A549 (cell line): ENCODE measurements at regions not wholly inside any gene's neighbourhood (a gene's known extent, or its start where the extent isn't known, plus 50 kb on each side); places are given as distances from the start of the nearest gene placed in this dataset.

Experiments used
- ATAC-seq, 2 experiments: fragments of 200-7000 bp in 1 of 2; fragments of >200 bp in 1 of 2; cut with Nextera tagmentation in 1 of 2; cut with Tn5 transposase in 1 of 2; 3 replicates each; pipeline versions ENCODE4 v1.8.0 to v1.9.1; 2018 to 2020; ENCODE audit warnings: mild to moderate bottlenecking in 1 of 2, moderate library complexity in 1 of 2
- CTCF ChIA-PET: fragments of 300-600 bp; sonication (Branson Sonifier 250); formaldehyde crosslinking; extraction: SDS; loops from one replicate; lab custom pipeline; 2021; ENCODE audit warnings: antibody characterized with exemption, inconsistent platforms; lab: Yijun Ruan, JAX
- POLR2A ChIA-PET: fragments of 350-600 bp; formaldehyde crosslinking; extraction: SDS; loops from one replicate; lab custom pipeline; 2021; ENCODE audit warnings: antibody characterized with exemption, inconsistent platforms; lab: Yijun Ruan, JAX
- DNase-seq, 2 experiments: peaks; one replicate each; pipeline versions ENCODE4 v3.0.0 to v3.0.0-alpha.2; 2011 to 2016; ENCODE audit warnings: low read depth in 1 of 2, low spot score in 1 of 2
- FAIRE-seq: peaks from 2 replicates; lab custom pipeline; 2011; peaks lifted over from hg19 to GRCh38; lab: Jason Lieb, UNC
- H3K27ac ChIP-seq, 2 experiments: fragments of >200 bp; sonication (Bioruptor Twin); formaldehyde crosslinking; 3 replicates each; pipeline ENCODE4 v1.5.1; 2016 to 2017
- H3K4me1 ChIP-seq: fragments of >200 bp; sonication (Bioruptor Twin); formaldehyde crosslinking; 3 replicates; pipeline ENCODE4 v1.6.1; 2016
- H3K4me2 ChIP-seq: fragments of >200 bp; sonication (Bioruptor Twin); formaldehyde crosslinking; 3 replicates; pipeline ENCODE4 v1.6.1; 2016
- H3K4me3 ChIP-seq: fragments of >200 bp; sonication (Bioruptor Twin); formaldehyde crosslinking; 3 replicates; pipeline ENCODE4 v1.5.1; 2016
- H3K9me3 ChIP-seq: fragments of >200 bp; sonication (Bioruptor Twin); formaldehyde crosslinking; 3 replicates; pipeline ENCODE4 v1.6.1; 2016
- BHLHE40 ChIP-seq: IDR thresholded peaks from 2 replicates; pipeline ENCODE4 v1.6.1; 2012; ENCODE audit warnings: low read depth, low read length, inconsistent platforms
- CBX2 ChIP-seq: fragments of 200-600 bp; sonication (generic); IDR thresholded peaks from 2 replicates; pipeline ENCODE4 v1.6.1; 2016; ENCODE audit warnings: low read depth, mild to moderate bottlenecking, borderline replicate concordance
- CHD4 ChIP-seq: fragments of 200-600 bp; sonication (generic); IDR thresholded peaks from 2 replicates; pipeline ENCODE4 v1.6.1; 2016; ENCODE audit warnings: antibody characterized with exemption, mild to moderate bottlenecking, borderline replicate concordance
- E2F6 ChIP-seq: IDR thresholded peaks from 2 replicates; pipeline ENCODE4 v1.6.1; 2012; ENCODE audit warnings: low read depth, borderline replicate concordance
- EHMT2 ChIP-seq: fragments of 200-600 bp; sonication (generic); IDR thresholded peaks from 2 replicates; pipeline ENCODE4 v1.6.1; 2016; ENCODE audit warnings: antibody characterized with exemption, low read depth, mild to moderate bottlenecking, moderate library complexity
- ESRRA ChIP-seq: fragments of 150-350 bp; IDR thresholded peaks from 2 replicates; pipeline ENCODE4 v1.6.1; 2014; ENCODE audit warnings: mild to moderate bottlenecking, low read length, borderline replicate concordance
- GATA3 ChIP-seq: IDR thresholded peaks from 2 replicates; pipeline ENCODE4 v1.6.1; 2012; ENCODE audit warnings: borderline replicate concordance
- HEYL ChIP-seq: fragments of 250-450 bp; sonication (Bioruptor Pico); IDR thresholded peaks from 2 replicates; pipeline ENCODE4 v1.8.0; 2021; ENCODE audit warnings: mild to moderate bottlenecking, moderate library complexity
- HOXA7 ChIP-seq: fragments of 250-450 bp; sonication (Bioruptor Pico); IDR thresholded peaks from 2 replicates; pipeline ENCODE4 v1.5.0; 2020; ENCODE audit warnings: mild to moderate bottlenecking, moderate library complexity
- MAZ ChIP-seq: fragments of 150-350 bp; IDR thresholded peaks from 2 replicates; pipeline ENCODE4 v1.6.1; 2014; ENCODE audit warnings: antibody characterized with exemption, low read depth, low read length, borderline replicate concordance
- NFE2L2 ChIP-seq: fragments of 150-350 bp; conservative IDR thresholded peaks from 2 replicates; pipeline ENCODE4 v1.6.1; 2014; ENCODE audit warnings: low read length
- NR3C1 ChIP-seq: fragments of >200 bp; sonication (Bioruptor Twin); formaldehyde crosslinking; IDR thresholded peaks from 3 replicates; pipeline ENCODE4 v1.6.1; 2017
- PHF8 ChIP-seq: fragments of 200-600 bp; sonication (generic); IDR thresholded peaks from 2 replicates; pipeline ENCODE4 v1.6.1; 2016; ENCODE audit warnings: low read depth, mild to moderate bottlenecking, antibody characterized with exemption, moderate library complexity, borderline replicate concordance
- RAD21 ChIP-seq, 2 experiments: fragments of >200 bp in 1 of 2; sonication (Bioruptor Twin) in 1 of 2; formaldehyde crosslinking in 1 of 2; IDR thresholded peaks in 1 of 2; conservative IDR thresholded peaks in 1 of 2; 2 replicates in 1 of 2; 3 replicates in 1 of 2; pipeline ENCODE4 v1.6.1; 2012 to 2018; ENCODE audit warnings: inconsistent platforms in 1 of 2
- RCOR1 ChIP-seq: fragments of 150-350 bp; IDR thresholded peaks from 2 replicates; pipeline ENCODE4 v1.6.1; 2014; ENCODE audit warnings: antibody characterized with exemption, low read length, low read depth
- REST ChIP-seq: fragments of 200-600 bp; sonication (generic); IDR thresholded peaks from 2 replicates; pipeline ENCODE4 v1.6.1; 2016; ENCODE audit warnings: antibody characterized with exemption, mild to moderate bottlenecking, moderate library complexity
- RFX5 ChIP-seq: fragments of 450-650 bp; IDR thresholded peaks from 2 replicates; pipeline ENCODE4 v1.7.1; 2014; ENCODE audit warnings: antibody characterized with exemption, mild to moderate bottlenecking, moderate library complexity
- SREBF2 ChIP-seq: fragments of 450-650 bp; IDR thresholded peaks from 2 replicates; pipeline ENCODE4 v1.6.1; 2014; ENCODE audit warnings: mild to moderate bottlenecking, moderate library complexity
- TFCP2L1 ChIP-seq: fragments of 250-450 bp; sonication (Bioruptor Pico); IDR thresholded peaks from 2 replicates; pipeline ENCODE4 v1.5.0; 2021; ENCODE audit warnings: mild to moderate bottlenecking
- TP53 ChIP-seq: fragments of 250-450 bp; sonication (Bioruptor Pico); IDR thresholded peaks from 2 replicates; pipeline ENCODE4 v1.5.0; 2021; ENCODE audit warnings: mild to moderate bottlenecking, moderate library complexity
- USF2 ChIP-seq: fragments of 450-650 bp; IDR thresholded peaks from 2 replicates; pipeline ENCODE4 v1.6.1; 2014; ENCODE audit warnings: antibody characterized with exemption
- ZSCAN20 ChIP-seq: fragments of 250-450 bp; sonication (Bioruptor Pico); IDR thresholded peaks from 2 replicates; pipeline ENCODE4 v1.8.0; 2022; ENCODE audit warnings: mild to moderate bottlenecking, moderate library complexity
- WGBS: methylation state at CpG from one replicate; pipeline ENCODE4 v1.1.6; 2017; ENCODE audit errors: missing lambda C conversion rate; 5-methylcytosine and 5-hydroxymethylcytosine counted together
- TF ChIP-seq, protein P1 (sequence below): fragments of >200 bp; sonication (Bioruptor Twin); formaldehyde crosslinking; IDR thresholded peaks from 3 replicates; pipeline ENCODE4 v1.5.1; 2016
- TF ChIP-seq, protein P2 (sequence below): fragments of 250-450 bp; sonication (Bioruptor Pico); IDR thresholded peaks from 2 replicates; pipeline ENCODE4 v1.5.0; 2020; ENCODE audit warnings: low read depth, mild to moderate bottlenecking, moderate library complexity
- TF ChIP-seq, protein P3 (sequence below): fragments of 250-450 bp; sonication (Bioruptor Pico); IDR thresholded peaks from 2 replicates; pipeline ENCODE4 v1.5.0; 2021; ENCODE audit warnings: mild to moderate bottlenecking, moderate library complexity, borderline replicate concordance

- Histone ChIP-seq H3K9me3 (no peaks in the 10 kb centered on the region), H3K4me1 (no peaks in the 10 kb centered on the region), H3K4me2 (no peak overlapping the region), H3K4me3 (no peak overlapping the region), H3K27ac (no peak overlapping the region)
- no peak for ATAC-seq
- 35% methylated on average over 6 of the region's 6 CpGs for WGBS
- TF ChIP-seq, protein P1, sequence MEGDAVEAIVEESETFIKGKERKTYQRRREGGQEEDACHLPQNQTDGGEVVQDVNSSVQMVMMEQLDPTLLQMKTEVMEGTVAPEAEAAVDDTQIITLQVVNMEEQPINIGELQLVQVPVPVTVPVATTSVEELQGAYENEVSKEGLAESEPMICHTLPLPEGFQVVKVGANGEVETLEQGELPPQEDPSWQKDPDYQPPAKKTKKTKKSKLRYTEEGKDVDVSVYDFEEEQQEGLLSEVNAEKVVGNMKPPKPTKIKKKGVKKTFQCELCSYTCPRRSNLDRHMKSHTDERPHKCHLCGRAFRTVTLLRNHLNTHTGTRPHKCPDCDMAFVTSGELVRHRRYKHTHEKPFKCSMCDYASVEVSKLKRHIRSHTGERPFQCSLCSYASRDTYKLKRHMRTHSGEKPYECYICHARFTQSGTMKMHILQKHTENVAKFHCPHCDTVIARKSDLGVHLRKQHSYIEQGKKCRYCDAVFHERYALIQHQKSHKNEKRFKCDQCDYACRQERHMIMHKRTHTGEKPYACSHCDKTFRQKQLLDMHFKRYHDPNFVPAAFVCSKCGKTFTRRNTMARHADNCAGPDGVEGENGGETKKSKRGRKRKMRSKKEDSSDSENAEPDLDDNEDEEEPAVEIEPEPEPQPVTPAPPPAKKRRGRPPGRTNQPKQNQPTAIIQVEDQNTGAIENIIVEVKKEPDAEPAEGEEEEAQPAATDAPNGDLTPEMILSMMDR = no peak
- TF ChIP-seq ZSCAN20 (CRISPR knock-in tag) = no peak
- TF ChIP-seq, protein P2, sequence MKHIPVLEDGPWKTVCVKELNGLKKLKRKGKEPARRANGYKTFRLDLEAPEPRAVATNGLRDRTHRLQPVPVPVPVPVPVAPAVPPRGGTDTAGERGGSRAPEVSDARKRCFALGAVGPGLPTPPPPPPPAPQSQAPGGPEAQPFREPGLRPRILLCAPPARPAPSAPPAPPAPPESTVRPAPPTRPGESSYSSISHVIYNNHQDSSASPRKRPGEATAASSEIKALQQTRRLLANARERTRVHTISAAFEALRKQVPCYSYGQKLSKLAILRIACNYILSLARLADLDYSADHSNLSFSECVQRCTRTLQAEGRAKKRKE (CRISPR knock-in tag) = no peak
- TF ChIP-seq SREBF2 = no peak
- TF ChIP-seq RCOR1 = no peak
- no peak for TF ChIP-seq NR3C1
- TF ChIP-seq HOXA7 (CRISPR knock-in tag) = no peak
- no peak for TF ChIP-seq RFX5
- TF ChIP-seq TP53 (CRISPR knock-in tag) = no peak
- no peak for TF ChIP-seq REST
- TF ChIP-seq E2F6 = no peak
- TF ChIP-seq MAZ = no peak
- no peak for TF ChIP-seq NFE2L2
- TF ChIP-seq GATA3 = no peak
- TF ChIP-seq TFCP2L1 (CRISPR knock-in tag) = no peak
- no peak for TF ChIP-seq CBX2
- no peak for TF ChIP-seq HEYL (CRISPR knock-in tag)
- TF ChIP-seq, protein P3, sequence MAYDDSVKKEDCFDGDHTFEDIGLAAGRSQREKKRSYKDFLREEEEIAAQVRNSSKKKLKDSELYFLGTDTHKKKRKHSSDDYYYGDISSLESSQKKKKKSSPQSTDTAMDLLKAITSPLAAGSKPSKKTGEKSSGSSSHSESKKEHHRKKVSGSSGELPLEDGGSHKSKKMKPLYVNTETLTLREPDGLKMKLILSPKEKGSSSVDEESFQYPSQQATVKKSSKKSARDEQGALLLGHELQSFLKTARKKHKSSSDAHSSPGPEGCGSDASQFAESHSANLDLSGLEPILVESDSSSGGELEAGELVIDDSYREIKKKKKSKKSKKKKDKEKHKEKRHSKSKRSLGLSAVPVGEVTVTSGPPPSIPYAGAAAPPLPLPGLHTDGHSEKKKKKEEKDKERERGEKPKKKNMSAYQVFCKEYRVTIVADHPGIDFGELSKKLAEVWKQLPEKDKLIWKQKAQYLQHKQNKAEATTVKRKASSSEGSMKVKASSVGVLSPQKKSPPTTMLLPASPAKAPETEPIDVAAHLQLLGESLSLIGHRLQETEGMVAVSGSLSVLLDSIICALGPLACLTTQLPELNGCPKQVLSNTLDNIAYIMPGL = no peak
- no peak for TF ChIP-seq ESRRA
- ChIA-PET CTCF (no interaction called here), POLR2A (no interaction called here)
- DNase-seq = no peak
- no peak for FAIRE-seq
Measured at GRCh38 chr12:125305231-125305630, 240.0 kb downstream of the AACS start.

GRCh38 chr12:125310461-125310860 is 245.2 kb downstream of the AACS start:
- no peak for DNase-seq
- no peak for FAIRE-seq
- Histone ChIP-seq H3K4me2 (no peak overlapping the region), H3K4me1 (no peaks in the 10 kb centered on the region), H3K9me3 (no peaks in the 10 kb centered on the region), H3K4me3 (no peak overlapping the region), H3K27ac (no peak overlapping the region)
- ChIA-PET POLR2A (no interaction called here), CTCF (no interaction called here)
- 2% methylated on average over 7 of the region's 8 CpGs for WGBS
- no peak for ATAC-seq
- no peak for TF ChIP-seq RAD21 (conservative IDR thresholded peaks at IDR 0.05 in 1 of 2, IDR thresholded peaks at IDR 0.05 in 1 of 2)
- TF ChIP-seq TP53 (CRISPR knock-in tag) = no peak
- TF ChIP-seq BHLHE40 = no peak
- no peak for TF ChIP-seq CHD4
- TF ChIP-seq EHMT2 = no peak
- TF ChIP-seq PHF8 = no peak
- no peak for TF ChIP-seq REST
- no peak for TF ChIP-seq USF2
